K562 (cell line): ENCODE measurements at regions not wholly inside any gene's neighbourhood (a gene's known extent, or its start where the extent isn't known, plus 50 kb on each side); places are given as distances from the start of the nearest gene placed in this dataset.

Experiments used
- CTCF ChIP-seq, 3 experiments: IDR thresholded peaks in 2 of 3; conservative IDR thresholded peaks in 1 of 3; 2 replicates each; pipeline ENCODE4 v1.5.1; 2011 to 2012; ENCODE audit warnings: low read length in 3 of 3, mild to moderate bottlenecking in 3 of 3, control low read depth in 2 of 3, improper control_type of control experiment in 1 of 3, inconsistent platforms in 1 of 3, low read depth in 1 of 3, mixed read lengths in 1 of 3, moderate library complexity in 1 of 3; ENCODE audit not compliant: insufficient read depth in 2 of 3
- EP300 ChIP-seq: IDR thresholded peaks from 2 replicates; pipeline ENCODE4 v1.6.1; 2012; ENCODE audit warnings: low read length, improper control_type of control experiment
- HCFC1 ChIP-seq: IDR thresholded peaks from 2 replicates; pipeline ENCODE4 v1.6.1; 2012; ENCODE audit warnings: low read depth, low read length, improper control_type of control experiment
- JUN ChIP-seq, 2 experiments: sonication (generic) in 1 of 2; formaldehyde crosslinking in 1 of 2; IDR thresholded peaks; 2 replicates each; pipeline versions ENCODE4 v1.6.1 to v1.8.0; 2012 to 2022; ENCODE audit warnings: borderline replicate concordance in 2 of 2, mild to moderate bottlenecking in 2 of 2, improper control_type of control experiment in 1 of 2, low read depth in 1 of 2, low read length in 1 of 2, missing genetic modification reagents in 1 of 2
- PTBP1 ChIP-seq: fragments of 200-400 bp; formaldehyde crosslinking; IDR thresholded peaks from 2 replicates; pipeline ENCODE4 v1.6.1; 2017; ENCODE audit warnings: low read depth, low read length
- ZFX ChIP-seq: sonication (generic); formaldehyde crosslinking; IDR thresholded peaks from 2 replicates; pipeline ENCODE4 v1.8.0; 2022; ENCODE audit warnings: mild to moderate bottlenecking, missing genetic modification reagents, moderate library complexity
- TF ChIP-seq, protein P1 (sequence below): sonication (generic); formaldehyde crosslinking; IDR thresholded peaks from 2 replicates; pipeline ENCODE4 v1.4.0; 2020; ENCODE audit warnings: mild to moderate bottlenecking, missing genetic modification reagents
- TF ChIP-seq, protein P2 (sequence below): fragments of 450-650 bp; IDR thresholded peaks from one replicate; pipeline ENCODE4 v1.6.1; 2018; ENCODE audit warnings: mild to moderate bottlenecking, moderate library complexity; ENCODE audit not compliant: partially characterized antibody
- TF ChIP-seq, protein P3 (sequence below), 2 experiments: fragments of 450-650 bp in 1 of 2; sonication (generic) in 1 of 2; formaldehyde crosslinking in 1 of 2; IDR thresholded peaks in 1 of 2; conservative IDR thresholded peaks in 1 of 2; 2 replicates each; pipeline versions ENCODE4 v1.6.1 to v1.8.1; 2016 to 2023; ENCODE audit warnings: mild to moderate bottlenecking in 2 of 2, moderate library complexity in 2 of 2, inconsistent platforms in 1 of 2, missing genetic modification reagents in 1 of 2
- TF ChIP-seq, protein P4 (sequence below): sonication (generic); formaldehyde crosslinking; IDR thresholded peaks from 2 replicates; pipeline ENCODE4 v1.8.0; 2022; ENCODE audit warnings: mild to moderate bottlenecking, missing genetic modification reagents

- TF ChIP-seq CTCF (IDR thresholded peaks at IDR 0.05 in 2 of 3, conservative IDR thresholded peaks at IDR 0.05 in 1 of 3; ENCODE audit: insufficient read depth in 2 of 3, low read depth in 1 of 3, low read length in 3 of 3) (no peak), HCFC1 (no peak), JUN (IDR thresholded peaks at IDR 0.05; ENCODE audit: borderline replicate concordance, low read depth, low read length) (no peak), JUN (CRISPR knock-in tag; IDR thresholded peaks at IDR 0.05; ENCODE audit: borderline replicate concordance) (no peak), PTBP1 (no peak), ZFX (CRISPR knock-in tag) (no peak), EP300 (no peak)
- TF ChIP-seq, protein P1, sequence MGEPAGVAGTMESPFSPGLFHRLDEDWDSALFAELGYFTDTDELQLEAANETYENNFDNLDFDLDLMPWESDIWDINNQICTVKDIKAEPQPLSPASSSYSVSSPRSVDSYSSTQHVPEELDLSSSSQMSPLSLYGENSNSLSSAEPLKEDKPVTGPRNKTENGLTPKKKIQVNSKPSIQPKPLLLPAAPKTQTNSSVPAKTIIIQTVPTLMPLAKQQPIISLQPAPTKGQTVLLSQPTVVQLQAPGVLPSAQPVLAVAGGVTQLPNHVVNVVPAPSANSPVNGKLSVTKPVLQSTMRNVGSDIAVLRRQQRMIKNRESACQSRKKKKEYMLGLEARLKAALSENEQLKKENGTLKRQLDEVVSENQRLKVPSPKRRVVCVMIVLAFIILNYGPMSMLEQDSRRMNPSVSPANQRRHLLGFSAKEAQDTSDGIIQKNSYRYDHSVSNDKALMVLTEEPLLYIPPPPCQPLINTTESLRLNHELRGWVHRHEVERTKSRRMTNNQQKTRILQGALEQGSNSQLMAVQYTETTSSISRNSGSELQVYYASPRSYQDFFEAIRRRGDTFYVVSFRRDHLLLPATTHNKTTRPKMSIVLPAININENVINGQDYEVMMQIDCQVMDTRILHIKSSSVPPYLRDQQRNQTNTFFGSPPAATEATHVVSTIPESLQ (CRISPR knock-in tag) = no peak
- TF ChIP-seq, protein P2, sequence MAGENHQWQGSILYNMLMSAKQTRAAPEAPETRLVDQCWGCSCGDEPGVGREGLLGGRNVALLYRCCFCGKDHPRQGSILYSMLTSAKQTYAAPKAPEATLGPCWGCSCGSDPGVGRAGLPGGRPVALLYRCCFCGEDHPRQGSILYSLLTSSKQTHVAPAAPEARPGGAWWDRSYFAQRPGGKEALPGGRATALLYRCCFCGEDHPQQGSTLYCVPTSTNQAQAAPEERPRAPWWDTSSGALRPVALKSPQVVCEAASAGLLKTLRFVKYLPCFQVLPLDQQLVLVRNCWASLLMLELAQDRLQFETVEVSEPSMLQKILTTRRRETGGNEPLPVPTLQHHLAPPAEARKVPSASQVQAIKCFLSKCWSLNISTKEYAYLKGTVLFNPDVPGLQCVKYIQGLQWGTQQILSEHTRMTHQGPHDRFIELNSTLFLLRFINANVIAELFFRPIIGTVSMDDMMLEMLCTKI = no peak
- TF ChIP-seq, protein P3, sequence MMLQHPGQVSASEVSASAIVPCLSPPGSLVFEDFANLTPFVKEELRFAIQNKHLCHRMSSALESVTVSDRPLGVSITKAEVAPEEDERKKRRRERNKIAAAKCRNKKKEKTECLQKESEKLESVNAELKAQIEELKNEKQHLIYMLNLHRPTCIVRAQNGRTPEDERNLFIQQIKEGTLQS (IDR thresholded peaks at IDR 0.05) = no peak
- TF ChIP-seq, protein P3 (CRISPR knock-in tag; conservative IDR thresholded peaks at IDR 0.05) = no peak
- TF ChIP-seq, protein P4, sequence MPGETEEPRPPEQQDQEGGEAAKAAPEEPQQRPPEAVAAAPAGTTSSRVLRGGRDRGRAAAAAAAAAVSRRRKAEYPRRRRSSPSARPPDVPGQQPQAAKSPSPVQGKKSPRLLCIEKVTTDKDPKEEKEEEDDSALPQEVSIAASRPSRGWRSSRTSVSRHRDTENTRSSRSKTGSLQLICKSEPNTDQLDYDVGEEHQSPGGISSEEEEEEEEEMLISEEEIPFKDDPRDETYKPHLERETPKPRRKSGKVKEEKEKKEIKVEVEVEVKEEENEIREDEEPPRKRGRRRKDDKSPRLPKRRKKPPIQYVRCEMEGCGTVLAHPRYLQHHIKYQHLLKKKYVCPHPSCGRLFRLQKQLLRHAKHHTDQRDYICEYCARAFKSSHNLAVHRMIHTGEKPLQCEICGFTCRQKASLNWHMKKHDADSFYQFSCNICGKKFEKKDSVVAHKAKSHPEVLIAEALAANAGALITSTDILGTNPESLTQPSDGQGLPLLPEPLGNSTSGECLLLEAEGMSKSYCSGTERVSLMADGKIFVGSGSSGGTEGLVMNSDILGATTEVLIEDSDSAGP (CRISPR knock-in tag) = no peak
Observed at GRCh38 chr7:136652635-136653370, 215.6 kb upstream of the CHRM2 start.
